ENCODE measurements at regions not wholly inside any gene's neighbourhood (a gene's known extent, or its start where the extent isn't known, plus 50 kb on each side); places are given as distances from the start of the nearest gene placed in this dataset.

GRCh38 chr1:192862271-192862670 is 53.4 kb downstream of the RGS2 start:
- H3K9me3 Mint-ChIP-seq, result no peaks in the 10 kb centered on the region
- POLR2A ChIA-PET, result no interaction called here
- DNase-seq, result no peak
- H3K36me3 Mint-ChIP-seq (ENCODE audit: low read depth), result no peaks in the 10 kb centered on the region
- CTCF ChIA-PET, result no interaction called here
- H3K27me3 Mint-ChIP-seq, result no peaks in the 10 kb centered on the region
- no peak overlapping the region for H3K27ac Mint-ChIP-seq
- no peak overlapping the region for H3K4me3 Mint-ChIP-seq
- TF ChIP-seq CTCF (IDR thresholded peaks at IDR 0.05), result no peak
- intact Hi-C loops (cut with micrococcal nuclease), result no loop called here
- H3K4me1 Mint-ChIP-seq, result peaks cover 2% of the 10 kb centered on the region
- ATAC-seq (ENCODE audit: low read depth), result no peak

GRCh38 chr1:192866241-192866868 is 57.5 kb downstream of the RGS2 start:
- Mint-ChIP-seq H3K4me1 (no peaks in the 10 kb centered on the region), H3K27ac (no peak overlapping the region), H3K27me3 (no peaks in the 10 kb centered on the region), H3K4me3 (no peak overlapping the region), H3K9me3 (no peaks in the 10 kb centered on the region), H3K36me3 (ENCODE audit: low read depth) (no peaks in the 10 kb centered on the region)
- ChIA-PET POLR2A (no interaction called here), CTCF (no interaction called here)
- DNase-seq (no peak), ATAC-seq (ENCODE audit: low read depth) (no peak)
- TF ChIP-seq CTCF (IDR thresholded peaks at IDR 0.05), result no peak
- intact Hi-C loops (cut with micrococcal nuclease), result no loop called here

DNA sequence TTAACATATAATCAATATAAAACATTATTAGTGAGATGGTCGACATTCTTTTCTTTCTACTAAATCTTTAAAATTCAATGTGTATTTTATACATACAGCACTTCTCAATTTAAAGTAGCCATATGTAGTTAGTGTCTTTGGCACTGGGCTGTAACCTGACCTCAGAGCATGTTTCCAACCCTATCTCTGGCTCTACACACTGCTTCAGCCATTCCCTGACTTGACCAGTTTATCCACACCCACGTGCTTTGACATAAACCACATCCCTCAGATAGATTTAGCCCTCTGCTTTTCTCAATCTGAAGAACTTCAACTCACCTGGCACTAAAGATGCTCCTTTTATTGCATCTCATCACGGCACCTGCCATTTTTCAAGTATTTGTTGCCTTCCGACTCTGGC is 58.3 kb downstream of the RGS2 start:
- ATAC-seq (ENCODE audit: low read depth) (no peak), DNase-seq (no peak)
- H3K9me3 Mint-ChIP-seq, result peaks cover 4% of the 10 kb centered on the region
- no peak for TF ChIP-seq CTCF (IDR thresholded peaks at IDR 0.05)
- CTCF ChIA-PET, result no interaction called here
- no peaks in the 10 kb centered on the region for H3K4me1 Mint-ChIP-seq
- H3K4me3 Mint-ChIP-seq, result no peak overlapping the region
- intact Hi-C loops (cut with micrococcal nuclease), result no loop called here
- POLR2A ChIA-PET, result no interaction called here
- no peaks in the 10 kb centered on the region for H3K36me3 Mint-ChIP-seq (ENCODE audit: low read depth)
- H3K27ac Mint-ChIP-seq, result no peak overlapping the region
- peaks cover 4% of the 10 kb centered on the region for H3K27me3 Mint-ChIP-seq

DNA sequence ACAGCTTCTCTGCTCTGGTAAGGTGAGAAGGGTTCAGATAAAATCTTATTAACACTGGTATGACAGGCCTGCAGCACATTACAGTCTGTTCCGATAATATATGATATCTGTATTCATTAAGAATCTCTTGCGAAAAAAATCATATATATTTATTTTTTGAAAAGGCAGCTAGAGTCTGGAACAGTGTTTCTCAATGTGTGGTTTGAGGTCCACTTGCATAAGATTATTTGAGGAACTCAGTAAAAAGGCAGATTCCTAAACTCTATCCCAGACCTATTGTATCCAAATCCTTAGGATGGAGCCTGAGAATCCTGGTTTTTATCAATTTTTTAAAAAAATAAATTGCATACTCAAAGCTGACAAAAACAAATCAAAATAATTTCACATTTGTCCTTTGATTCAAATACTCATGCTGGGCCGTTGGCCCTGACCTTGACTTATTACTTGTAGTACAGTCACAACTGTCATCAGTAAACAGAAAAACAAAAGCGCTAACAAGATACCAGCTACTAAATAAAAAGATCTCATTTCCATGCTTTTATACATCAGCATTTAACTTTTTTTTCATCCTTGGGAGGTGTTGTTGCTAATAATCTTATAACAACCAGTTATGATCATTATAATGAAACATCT is 60.6 kb downstream of the RGS2 start:
- CTCF ChIA-PET, result no interaction called here
- POLR2A ChIA-PET, result interaction anchor here (0.5 kb wide), 1 partner anchor 269 kb away, joined by 4 read pairs; no protein-coding TSS in a partner anchor
- intact Hi-C loops (cut with micrococcal nuclease), result no loop called here
- Mint-ChIP-seq H3K36me3 (ENCODE audit: low read depth) (no peaks in the 10 kb centered on the region), H3K27ac (no peak overlapping the region), H3K4me3 (no peak overlapping the region), H3K4me1 (no peaks in the 10 kb centered on the region), H3K9me3 (peaks cover 4% of the 10 kb centered on the region), H3K27me3 (peaks cover 9% of the 10 kb centered on the region)
- ATAC-seq (ENCODE audit: low read depth) (no peak), DNase-seq (no peak)
- no peak for TF ChIP-seq CTCF (IDR thresholded peaks at IDR 0.05)

- DNase-seq, result no peak
- no peak for TF ChIP-seq CTCF (IDR thresholded peaks at IDR 0.05)
- ChIA-PET CTCF (no interaction called here), POLR2A (no interaction called here)
- Mint-ChIP-seq H3K27me3 (peaks cover 9% of the 10 kb centered on the region), H3K27ac (no peak overlapping the region), H3K9me3 (peaks cover 4% of the 10 kb centered on the region), H3K4me1 (no peaks in the 10 kb centered on the region), H3K4me3 (no peak overlapping the region), H3K36me3 (ENCODE audit: low read depth) (no peaks in the 10 kb centered on the region)
- ATAC-seq (ENCODE audit: low read depth), result no peak
- intact Hi-C loops (cut with micrococcal nuclease), result no loop called here
Observed at GRCh38 chr1:192872010-192872409, 63.2 kb downstream of the RGS2 start.
